ENCODE measurements at regions not wholly inside any gene's neighbourhood (a gene's known extent, or its start where the extent isn't known, plus 50 kb on each side); places are given as distances from the start of the nearest gene placed in this dataset.
"Not testable (repeated sequence)": the region's sequence is repeated elsewhere in the genome, so short reads cannot be mapped to it uniquely, and the experiment has no call there.

GRCh38 chr3:64361962-64362735, 136.9 kb upstream of the PRICKLE2 start:
- DNase-seq (ENCODE audit: extremely low read depth, low read depth): no peak

GRCh38 chr3:64361036-64361435, 135.8 kb upstream of the PRICKLE2 start:
- not testable (repeated sequence) for DNase-seq (ENCODE audit: extremely low read depth, low read depth); H3K4me3 ChIP-seq (replicated peaks; ENCODE audit: low read depth, low read length)

More at GRCh38 chr3:64361962-64362735, 136.9 kb upstream of the PRICKLE2 start:
- H3K4me3 ChIP-seq (replicated peaks; ENCODE audit: low read depth, low read length): no peak overlapping the region
- TF ChIP-seq, protein P1, sequence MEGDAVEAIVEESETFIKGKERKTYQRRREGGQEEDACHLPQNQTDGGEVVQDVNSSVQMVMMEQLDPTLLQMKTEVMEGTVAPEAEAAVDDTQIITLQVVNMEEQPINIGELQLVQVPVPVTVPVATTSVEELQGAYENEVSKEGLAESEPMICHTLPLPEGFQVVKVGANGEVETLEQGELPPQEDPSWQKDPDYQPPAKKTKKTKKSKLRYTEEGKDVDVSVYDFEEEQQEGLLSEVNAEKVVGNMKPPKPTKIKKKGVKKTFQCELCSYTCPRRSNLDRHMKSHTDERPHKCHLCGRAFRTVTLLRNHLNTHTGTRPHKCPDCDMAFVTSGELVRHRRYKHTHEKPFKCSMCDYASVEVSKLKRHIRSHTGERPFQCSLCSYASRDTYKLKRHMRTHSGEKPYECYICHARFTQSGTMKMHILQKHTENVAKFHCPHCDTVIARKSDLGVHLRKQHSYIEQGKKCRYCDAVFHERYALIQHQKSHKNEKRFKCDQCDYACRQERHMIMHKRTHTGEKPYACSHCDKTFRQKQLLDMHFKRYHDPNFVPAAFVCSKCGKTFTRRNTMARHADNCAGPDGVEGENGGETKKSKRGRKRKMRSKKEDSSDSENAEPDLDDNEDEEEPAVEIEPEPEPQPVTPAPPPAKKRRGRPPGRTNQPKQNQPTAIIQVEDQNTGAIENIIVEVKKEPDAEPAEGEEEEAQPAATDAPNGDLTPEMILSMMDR (IDR thresholded peaks at IDR 0.05; ENCODE audit: low read depth, low read length, missing control alignments): no peak

DNA sequence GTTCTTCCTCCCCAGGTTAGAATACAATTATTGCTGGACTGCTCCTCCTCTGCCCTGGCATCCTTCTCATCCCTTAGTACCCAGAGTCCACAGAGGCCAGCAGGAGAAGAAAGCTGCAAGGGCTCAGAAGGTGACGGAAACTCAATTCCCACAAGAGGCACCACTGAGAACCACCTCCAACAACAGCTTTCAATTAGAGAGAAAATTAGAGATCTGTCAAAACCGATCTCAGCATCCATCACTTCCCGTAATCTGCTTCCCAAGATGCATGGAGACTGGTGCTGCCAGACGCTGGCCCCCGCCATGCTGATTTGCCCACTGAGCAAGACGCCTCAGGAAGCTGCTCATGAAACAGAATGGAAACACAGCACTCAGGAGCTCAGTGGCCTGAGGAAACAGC, 135.0 kb upstream of the PRICKLE2 start:
- TF ChIP-seq, protein P1 (IDR thresholded peaks at IDR 0.05; ENCODE audit: low read depth, low read length, missing control alignments): no peak
- DNase-seq (ENCODE audit: extremely low read depth, low read depth): no peak
- H3K4me3 ChIP-seq (replicated peaks; ENCODE audit: low read depth, low read length): no peak overlapping the region

DNA sequence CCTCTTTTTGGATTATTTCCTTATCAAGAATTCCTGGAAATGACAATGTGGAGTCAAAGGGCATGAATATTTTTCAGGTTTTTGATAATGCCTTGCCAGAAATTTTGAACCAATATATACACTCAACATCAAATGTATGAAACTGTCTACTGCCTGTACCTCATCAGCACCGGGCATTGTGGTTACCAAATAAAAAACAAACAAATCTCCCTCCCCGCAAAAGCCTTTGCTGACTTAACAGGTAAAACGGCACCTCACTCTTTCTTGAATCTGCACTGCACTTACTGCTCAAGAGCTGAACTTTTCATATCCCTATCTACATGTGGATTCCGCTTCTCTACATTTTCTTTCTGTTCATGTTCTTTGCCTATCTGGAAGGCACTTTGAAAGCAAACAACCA, 134.5 kb upstream of the PRICKLE2 start:
- no peak for DNase-seq (ENCODE audit: extremely low read depth, low read depth)
- no peak overlapping the region for H3K4me3 ChIP-seq (replicated peaks; ENCODE audit: low read depth, low read length)
- TF ChIP-seq, protein P1 (IDR thresholded peaks at IDR 0.05; ENCODE audit: low read depth, low read length, missing control alignments): no peak

- TF ChIP-seq, protein P1 (IDR thresholded peaks at IDR 0.05; ENCODE audit: low read depth, low read length, missing control alignments): no peak
- DNase-seq (ENCODE audit: extremely low read depth, low read depth): no peak
- H3K4me3 ChIP-seq (replicated peaks; ENCODE audit: low read depth, low read length): no peak overlapping the region
Observed at GRCh38 chr3:64358853-64359252, 133.6 kb upstream of the PRICKLE2 start.

DNA sequence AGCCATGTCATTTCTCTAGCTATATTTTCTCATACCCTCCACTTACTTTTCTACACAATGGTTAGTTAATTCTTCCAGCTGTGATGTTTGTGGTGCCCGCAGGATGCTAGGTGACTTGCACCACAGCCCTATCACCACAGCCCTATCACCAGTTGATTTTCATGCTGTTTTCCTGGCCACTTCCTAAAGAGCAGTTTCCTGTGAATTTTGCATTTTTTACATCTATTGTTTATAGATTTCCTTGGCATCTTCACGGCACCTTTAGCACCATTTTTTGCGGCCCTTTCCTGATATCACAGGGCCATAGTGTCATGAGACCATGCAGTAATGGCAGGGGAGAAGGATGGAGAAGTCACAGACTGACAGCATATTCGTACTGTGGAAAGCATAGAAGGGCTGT, 132.9 kb upstream of the PRICKLE2 start:
- TF ChIP-seq, protein P1 (IDR thresholded peaks at IDR 0.05; ENCODE audit: low read depth, low read length, missing control alignments): no peak
- no peak overlapping the region for H3K4me3 ChIP-seq (replicated peaks; ENCODE audit: low read depth, low read length)
- DNase-seq (ENCODE audit: extremely low read depth, low read depth): no peak

DNA sequence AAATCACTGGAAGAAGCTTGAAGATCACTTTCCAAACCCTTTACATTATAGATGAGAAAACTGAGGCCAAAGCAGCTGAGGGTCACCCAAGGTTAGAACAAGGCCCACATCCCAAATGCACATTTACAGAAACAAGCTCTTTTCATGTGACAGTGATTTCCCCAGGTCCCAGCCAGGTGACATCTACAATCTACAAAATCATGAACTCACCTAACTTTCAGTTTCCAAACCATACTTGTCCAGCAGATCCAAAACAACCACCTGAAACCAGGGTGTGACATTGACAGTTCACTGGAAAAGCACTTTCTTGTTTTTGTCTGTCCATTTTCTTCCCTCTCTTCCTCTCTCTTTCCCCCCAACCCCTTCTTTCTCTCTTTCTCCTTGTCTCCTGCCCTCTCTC, 132.2 kb upstream of the PRICKLE2 start:
- TF ChIP-seq, protein P1 (IDR thresholded peaks at IDR 0.05; ENCODE audit: low read depth, low read length, missing control alignments): no peak
- no peak for DNase-seq (ENCODE audit: extremely low read depth, low read depth)
- H3K4me3 ChIP-seq (replicated peaks; ENCODE audit: low read depth, low read length): no peak overlapping the region

Measured in HFF-Myc (cell line).